HepG2 (cell line): ENCODE measurements at regions not wholly inside any gene's neighbourhood (a gene's known extent, or its start where the extent isn't known, plus 50 kb on each side); places are given as distances from the start of the nearest gene placed in this dataset.

Experiments
- ATAC-seq: fragments of 200-7000 bp; cut with Tn5 transposase; 3 replicates; pipeline ENCODE4 v1.9.1; 2020; ENCODE audit warnings: mild to moderate bottlenecking, moderate library complexity
- BruUV-seq: library from RNA; stranded (reverse); fragments of 400-500 nt; replicated peaks from 2 replicates; lab custom pipeline; 2021; lab: Mats Ljungman, UMichigan
- CTCF ChIA-PET: fragments of 300-600 bp; formaldehyde crosslinking; extraction: SDS; loops from one replicate; lab custom pipeline; 2021; ENCODE audit warnings: low total read pairs, inconsistent platforms, low intra/inter-chr PET ratio; lab: Yijun Ruan, JAX
- POLR2A ChIA-PET: fragments of 350-600 bp; sonication (Branson Sonifier 250); formaldehyde crosslinking; loops from one replicate; lab custom pipeline; 2020; ENCODE audit warnings: antibody characterized with exemption, inconsistent platforms; lab: Yijun Ruan, JAX
- DNase-seq: peaks from one replicate; pipeline ENCODE4 v3.0.0-alpha.2; 2015; ENCODE audit warnings: low spot score
- FAIRE-seq: peaks from 3 replicates; lab custom pipeline; 2011; peaks lifted over from hg19 to GRCh38; lab: Jason Lieb, UNC
- H2AFZ ChIP-seq: one replicate; pipeline ENCODE4 v1.6.1; 2011; ENCODE audit warnings: low read length, inconsistent platforms
- H3K27ac ChIP-seq: fragments of 300-600 bp; 3 replicates; pipeline ENCODE4 v1.8.0; 2011; ENCODE audit warnings: mixed run types, mild to moderate bottlenecking, mixed read lengths, low read length, inconsistent platforms; ENCODE audit not compliant: insufficient read depth; ENCODE audit errors: extremely low read length
- H3K27me3 ChIP-seq, 2 experiments: fragments of 200-600 bp in 1 of 2; 2 replicates in 1 of 2; 3 replicates in 1 of 2; pipeline versions ENCODE4 v1.6.0 to v1.8.0; 2011; ENCODE audit warnings: low read length in 2 of 2, mild to moderate bottlenecking in 2 of 2, moderate library complexity in 2 of 2, inconsistent platforms in 1 of 2; ENCODE audit not compliant: insufficient read depth in 2 of 2, control insufficient read depth in 1 of 2
- H3K36me3 ChIP-seq, 2 experiments: fragments of 200-600 bp in 1 of 2; replicated peaks in 1 of 2; 2 replicates in 1 of 2; 3 replicates in 1 of 2; pipeline versions ENCODE4 v1.5.1 to v1.8.0; 2011; ENCODE audit warnings: low read length in 2 of 2, inconsistent platforms in 1 of 2; ENCODE audit not compliant: insufficient read depth in 2 of 2, control insufficient read depth in 1 of 2
- H3K4me1 ChIP-seq: 2 replicates; pipeline ENCODE4 v1.5.1; 2012; ENCODE audit warnings: low read length, inconsistent platforms; ENCODE audit not compliant: insufficient read depth
- H3K4me2 ChIP-seq: 2 replicates; pipeline ENCODE4 v1.6.0; 2011; ENCODE audit warnings: low read depth, low read length, inconsistent platforms
- H3K4me3 ChIP-seq, 3 experiments: fragments of 200-600 bp in 1 of 3; sonication (generic), shearing (Covaris generic) in 1 of 3; replicated peaks in 1 of 3; 2 replicates each; pipeline ENCODE4 v1.5.1; 2011 to 2016; ENCODE audit warnings: low read length in 3 of 3, inconsistent platforms in 2 of 3, low read depth in 2 of 3, mild to moderate bottlenecking in 2 of 3, control low read depth in 1 of 3, mixed read lengths in 1 of 3; ENCODE audit not compliant: insufficient read depth in 1 of 3
- H3K79me2 ChIP-seq: one replicate; pipeline ENCODE4 v1.6.1; 2011; ENCODE audit warnings: low read length, inconsistent platforms; ENCODE audit not compliant: insufficient read depth
- H3K9ac ChIP-seq: 2 replicates; pipeline ENCODE4 v1.6.0; 2011; ENCODE audit warnings: mild to moderate bottlenecking, low read depth, low read length, inconsistent platforms; ENCODE audit not compliant: insufficient read depth
- H3K9me3 ChIP-seq: 2 replicates; pipeline ENCODE4 v1.5.1; 2012; ENCODE audit warnings: mild to moderate bottlenecking, low read length
- H4K20me1 ChIP-seq: 2 replicates; pipeline ENCODE4 v1.6.0; 2011; ENCODE audit warnings: inconsistent platforms, mild to moderate bottlenecking, low read length, moderate library complexity; ENCODE audit not compliant: insufficient read depth
- BATF2 ChIP-seq: sonication (generic); formaldehyde crosslinking; IDR thresholded peaks from 2 replicates; pipeline ENCODE4 v1.8.0; 2022; ENCODE audit warnings: mild to moderate bottlenecking, missing genetic modification reagents, moderate library complexity
- GZF1 ChIP-seq: sonication (generic); formaldehyde crosslinking; IDR thresholded peaks from 2 replicates; pipeline ENCODE4 v1.5.1; 2020; ENCODE audit warnings: mild to moderate bottlenecking, missing genetic modification reagents
- HMG20B ChIP-seq: conservative IDR thresholded peaks from 2 replicates; pipeline ENCODE4 v1.6.1; 2016; ENCODE audit warnings: missing genetic modification reagents, missing compliant biosample characterization
- NRL ChIP-seq: sonication (generic); formaldehyde crosslinking; IDR thresholded peaks from 2 replicates; pipeline ENCODE4 v1.5.0; 2020; ENCODE audit warnings: missing genetic modification reagents, mild to moderate bottlenecking, moderate library complexity, borderline replicate concordance
- ZC3H4 ChIP-seq: sonication (generic); formaldehyde crosslinking; IDR thresholded peaks from 2 replicates; pipeline ENCODE4 v1.4.0; 2020; ENCODE audit warnings: missing genetic modification reagents, borderline replicate concordance
- ZNF441 ChIP-seq: sonication (generic); formaldehyde crosslinking; IDR thresholded peaks from 2 replicates; pipeline ENCODE4 v1.7.0; 2021; ENCODE audit warnings: missing genetic modification reagents, borderline replicate concordance
- ZNF557 ChIP-seq: sonication (generic); formaldehyde crosslinking; IDR thresholded peaks from 2 replicates; pipeline ENCODE4 v1.4.0; 2020; ENCODE audit warnings: missing genetic modification reagents
- WGBS: methylation state at CpG from one replicate; pipeline ENCODE4 v1.1.6; 2017; ENCODE audit warnings: low lambda C conversion rate; 5-methylcytosine and 5-hydroxymethylcytosine counted together
- in situ Hi-C: cut with HindIII; loops from 2 replicates; pipeline ENCODE4 v1.10.0; 2017; ENCODE audit warnings: low pct_unique_long_range_greater_than_20kb; ENCODE audit not compliant: extremely low pct_ligation_motif_present
- intact Hi-C: fragments of 100-400 bp; cut with micrococcal nuclease; formaldehyde crosslinking; loops from one replicate; pipeline ENCODE4 v1.10.0; 2022; ENCODE audit not compliant: unreplicated experiment
- TF ChIP-seq, protein P1 (sequence below): sonication (generic); formaldehyde crosslinking; IDR thresholded peaks from 2 replicates; pipeline ENCODE4 v1.4.0; 2020; ENCODE audit warnings: mild to moderate bottlenecking, missing genetic modification reagents
- TF ChIP-seq, protein P2 (sequence below): sonication (generic); formaldehyde crosslinking; IDR thresholded peaks from 2 replicates; pipeline ENCODE4 v1.4.0; 2020; ENCODE audit warnings: missing genetic modification reagents
- TF ChIP-seq, protein P3 (sequence below), 2 experiments: fragments of 450-650 bp in 1 of 2; sonication (generic) in 1 of 2; formaldehyde crosslinking; IDR thresholded peaks; 2 replicates each; pipeline versions ENCODE4 v1.5.0 to v1.8.0; 2020 to 2022; ENCODE audit warnings: mild to moderate bottlenecking in 1 of 2, missing genetic modification reagents in 1 of 2

DNA sequence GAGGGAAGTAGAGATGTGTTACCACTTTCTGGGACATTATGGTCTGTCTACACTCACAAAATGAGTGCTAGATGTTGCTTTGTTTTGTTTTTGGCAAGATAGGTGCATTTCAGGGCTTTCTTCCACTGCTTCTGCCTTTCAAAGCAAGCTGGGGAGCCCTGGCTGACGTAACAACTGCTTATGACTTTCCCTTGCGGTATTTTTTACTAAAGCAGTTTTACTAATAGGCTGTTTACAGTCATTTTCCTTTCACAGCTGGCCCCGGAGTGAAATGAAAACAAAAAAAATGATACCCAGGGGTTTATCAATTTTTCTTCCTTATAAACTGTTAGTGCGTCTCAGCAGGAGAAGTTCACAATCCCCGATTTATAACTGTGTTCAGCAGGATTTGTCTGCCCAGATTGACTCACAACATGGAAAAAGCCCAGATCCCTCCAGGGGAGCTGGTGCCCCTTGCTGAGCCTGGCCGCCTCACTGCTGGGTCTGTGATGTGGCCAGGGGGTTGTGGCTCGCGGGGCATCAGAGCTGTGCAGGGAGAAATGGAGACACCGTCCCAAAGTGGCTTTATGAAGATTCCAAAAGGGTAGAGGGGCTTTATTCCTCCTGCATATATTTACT lies 184.4 kb upstream of the HS3ST3A1 start:
- CTCF ChIA-PET, result no interaction called here
- POLR2A ChIA-PET, result no interaction called here
- Histone ChIP-seq H3K4me2 (no peak overlapping the region), H3K36me3 (no peaks in the 10 kb centered on the region), H3K4me3 (no peak overlapping the region), H4K20me1 (no peaks in the 10 kb centered on the region), H3K4me1 (no peaks in the 10 kb centered on the region), H3K9me3 (no peaks in the 10 kb centered on the region), H3K27ac (no peak overlapping the region), H3K9ac (no peak overlapping the region), H3K79me2 (no peaks in the 10 kb centered on the region), H3K27me3 (no peaks in the 10 kb centered on the region), H2AFZ (no peak overlapping the region)
- intact Hi-C loops (no loop called here), in situ Hi-C loops (no loop called here)
- DNase-seq (no peak), FAIRE-seq (no peak), ATAC-seq (no peak)
- WGBS, result 54% methylated on average over 9 of the region's 9 CpGs
- BruUV-seq, result no TSS peak
- no peak for TF ChIP-seq NRL
- TF ChIP-seq, protein P1, sequence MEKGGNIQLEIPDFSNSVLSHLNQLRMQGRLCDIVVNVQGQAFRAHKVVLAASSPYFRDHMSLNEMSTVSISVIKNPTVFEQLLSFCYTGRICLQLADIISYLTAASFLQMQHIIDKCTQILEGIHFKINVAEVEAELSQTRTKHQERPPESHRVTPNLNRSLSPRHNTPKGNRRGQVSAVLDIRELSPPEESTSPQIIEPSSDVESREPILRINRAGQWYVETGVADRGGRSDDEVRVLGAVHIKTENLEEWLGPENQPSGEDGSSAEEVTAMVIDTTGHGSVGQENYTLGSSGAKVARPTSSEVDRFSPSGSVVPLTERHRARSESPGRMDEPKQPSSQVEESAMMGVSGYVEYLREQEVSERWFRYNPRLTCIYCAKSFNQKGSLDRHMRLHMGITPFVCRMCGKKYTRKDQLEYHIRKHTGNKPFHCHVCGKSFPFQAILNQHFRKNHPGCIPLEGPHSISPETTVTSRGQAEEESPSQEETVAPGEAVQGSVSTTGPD (CRISPR knock-in tag), result no peak
- no peak for TF ChIP-seq ZNF441 (CRISPR knock-in tag)
- no peak for TF ChIP-seq ZNF557 (CRISPR knock-in tag)
- no peak for TF ChIP-seq HMG20B (CRISPR knock-in tag)
- TF ChIP-seq, protein P2, sequence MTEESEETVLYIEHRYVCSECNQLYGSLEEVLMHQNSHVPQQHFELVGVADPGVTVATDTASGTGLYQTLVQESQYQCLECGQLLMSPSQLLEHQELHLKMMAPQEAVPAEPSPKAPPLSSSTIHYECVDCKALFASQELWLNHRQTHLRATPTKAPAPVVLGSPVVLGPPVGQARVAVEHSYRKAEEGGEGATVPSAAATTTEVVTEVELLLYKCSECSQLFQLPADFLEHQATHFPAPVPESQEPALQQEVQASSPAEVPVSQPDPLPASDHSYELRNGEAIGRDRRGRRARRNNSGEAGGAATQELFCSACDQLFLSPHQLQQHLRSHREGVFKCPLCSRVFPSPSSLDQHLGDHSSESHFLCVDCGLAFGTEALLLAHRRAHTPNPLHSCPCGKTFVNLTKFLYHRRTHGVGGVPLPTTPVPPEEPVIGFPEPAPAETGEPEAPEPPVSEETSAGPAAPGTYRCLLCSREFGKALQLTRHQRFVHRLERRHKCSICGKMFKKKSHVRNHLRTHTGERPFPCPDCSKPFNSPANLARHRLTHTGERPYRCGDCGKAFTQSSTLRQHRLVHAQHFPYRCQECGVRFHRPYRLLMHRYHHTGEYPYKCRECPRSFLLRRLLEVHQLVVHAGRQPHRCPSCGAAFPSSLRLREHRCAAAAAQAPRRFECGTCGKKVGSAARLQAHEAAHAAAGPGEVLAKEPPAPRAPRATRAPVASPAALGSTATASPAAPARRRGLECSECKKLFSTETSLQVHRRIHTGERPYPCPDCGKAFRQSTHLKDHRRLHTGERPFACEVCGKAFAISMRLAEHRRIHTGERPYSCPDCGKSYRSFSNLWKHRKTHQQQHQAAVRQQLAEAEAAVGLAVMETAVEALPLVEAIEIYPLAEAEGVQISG (CRISPR knock-in tag), result no peak
- TF ChIP-seq, protein P3, sequence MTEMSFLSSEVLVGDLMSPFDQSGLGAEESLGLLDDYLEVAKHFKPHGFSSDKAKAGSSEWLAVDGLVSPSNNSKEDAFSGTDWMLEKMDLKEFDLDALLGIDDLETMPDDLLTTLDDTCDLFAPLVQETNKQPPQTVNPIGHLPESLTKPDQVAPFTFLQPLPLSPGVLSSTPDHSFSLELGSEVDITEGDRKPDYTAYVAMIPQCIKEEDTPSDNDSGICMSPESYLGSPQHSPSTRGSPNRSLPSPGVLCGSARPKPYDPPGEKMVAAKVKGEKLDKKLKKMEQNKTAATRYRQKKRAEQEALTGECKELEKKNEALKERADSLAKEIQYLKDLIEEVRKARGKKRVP (CRISPR knock-in tag; IDR thresholded peaks at IDR 0.05), result no peak
- no peak for TF ChIP-seq ZC3H4 (CRISPR knock-in tag)
- no peak for TF ChIP-seq BATF2 (CRISPR knock-in tag)
- TF ChIP-seq GZF1 (CRISPR knock-in tag), result no peak
- TF ChIP-seq, all 625 proteins: peak for 0
